Hematopoietic multipotent progenitor cell treated with erythropoietin and hydrocortisone succinate and interleukin-3 and kit ligand, for 6 days (in vitro differentiated cells): ENCODE measurements at regions not wholly inside any gene's neighbourhood (a gene's known extent, or its start where the extent isn't known, plus 50 kb on each side); places are given as distances from the start of the nearest gene placed in this dataset.
A peak's percentile ranks its signal among the peaks of the same experiment; 100 is the strongest.
"Not testable (repeated sequence)": the region's sequence is repeated elsewhere in the genome, so short reads cannot be mapped to it uniquely, and the experiment has no call there.

ENCODE experiments used
- DNase-seq: peaks from one replicate; pipeline ENCODE4 v3.0.0-alpha.2; 2015

DNA sequence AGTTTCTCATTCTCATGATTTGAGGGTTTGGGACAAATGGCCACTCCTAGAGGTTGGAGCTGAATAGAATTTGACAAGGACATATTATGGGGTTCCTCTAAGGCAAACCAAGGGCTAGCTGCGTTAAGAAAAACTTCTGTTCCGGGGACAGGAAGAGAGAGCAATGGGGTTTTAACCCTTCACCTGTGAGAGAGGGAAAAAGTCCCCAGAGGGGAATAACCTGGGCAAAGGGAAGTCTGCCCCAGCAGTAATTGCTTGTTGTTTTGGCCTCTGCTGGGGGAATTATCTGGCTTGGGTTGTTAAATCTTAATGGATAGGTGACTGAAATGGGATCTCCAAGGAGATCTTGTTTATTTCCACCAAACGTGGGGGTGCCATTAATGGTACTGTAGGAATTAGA, 110.1 kb upstream of the MOCS2 start:
- DNase-seq, result no peak

DNA sequence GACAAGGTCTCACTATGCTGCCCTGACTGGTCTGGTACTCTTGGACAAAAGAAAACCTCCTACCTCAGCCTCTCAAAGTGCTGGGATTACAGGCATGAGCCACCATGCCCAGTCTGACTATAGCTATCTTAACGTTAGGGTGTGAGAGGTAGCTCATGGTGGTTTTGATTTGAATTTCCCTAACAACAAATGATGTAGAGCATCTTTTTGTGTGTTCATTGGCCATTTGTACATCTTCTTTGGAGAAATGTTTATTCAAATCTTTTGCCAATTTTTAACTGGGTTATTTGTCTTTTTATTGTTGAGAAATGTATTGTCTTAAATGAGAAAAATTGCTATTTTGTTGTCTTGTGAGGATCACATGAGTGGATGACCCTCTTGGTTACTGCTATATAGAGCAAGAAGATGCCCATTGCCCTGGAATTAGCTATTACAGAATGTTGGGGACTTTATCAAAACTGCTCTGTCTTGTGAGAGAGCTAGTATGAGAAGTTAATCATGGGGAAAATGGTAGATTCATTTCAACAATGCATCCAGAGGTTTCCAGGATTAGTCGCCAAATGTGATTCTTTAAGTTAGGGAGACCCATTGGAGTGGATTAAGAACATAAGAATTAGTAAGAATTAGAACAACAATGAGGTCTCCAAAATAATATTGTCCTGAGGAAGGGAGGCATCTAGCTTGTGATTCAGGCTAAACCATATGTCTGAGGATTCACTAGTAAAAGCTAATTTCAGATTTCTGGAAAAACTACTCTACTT, 124.3 kb upstream of the MOCS2 start:
- DNase-seq, result no peak

DNA sequence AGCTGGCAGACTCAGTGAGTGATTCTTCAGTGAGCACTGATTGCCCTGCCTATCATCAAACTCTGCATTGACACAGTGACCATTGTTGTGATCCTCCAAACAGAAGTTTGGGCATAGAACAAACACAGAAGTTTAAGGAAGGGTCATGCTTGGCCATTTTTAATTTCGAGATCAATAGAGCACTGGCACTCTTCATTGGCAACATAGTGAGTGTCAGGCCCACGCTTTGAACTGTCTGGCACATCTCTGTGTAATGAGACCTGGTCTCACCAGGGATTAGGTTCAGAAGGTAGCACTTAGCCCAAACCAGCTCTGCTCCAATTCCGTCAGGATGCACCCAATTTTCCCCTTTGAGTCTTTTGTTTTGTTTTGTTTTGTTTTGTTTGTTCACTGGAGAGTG, 127.1 kb upstream of the MOCS2 start:
- no peak for DNase-seq

DNA sequence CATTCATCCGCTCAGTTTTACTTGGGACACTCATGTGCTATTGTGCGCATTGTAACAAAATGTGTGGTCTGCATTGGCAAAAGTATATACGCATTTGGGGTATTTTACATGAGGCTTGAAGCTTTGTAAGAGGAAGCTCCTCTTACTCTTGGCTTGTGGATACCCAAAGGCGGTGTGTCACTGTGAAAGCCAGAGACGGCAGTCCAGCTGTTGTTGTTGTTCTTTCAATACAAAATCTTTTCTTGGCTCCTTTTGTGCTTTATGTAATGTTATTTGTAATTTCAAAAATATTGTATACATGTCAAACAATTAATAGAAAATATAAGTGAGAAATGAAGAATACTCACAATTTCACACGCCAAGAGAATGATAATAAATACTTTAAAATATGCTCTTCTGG, 128.3 kb upstream of the MOCS2 start:
- DNase-seq, result no peak

DNA sequence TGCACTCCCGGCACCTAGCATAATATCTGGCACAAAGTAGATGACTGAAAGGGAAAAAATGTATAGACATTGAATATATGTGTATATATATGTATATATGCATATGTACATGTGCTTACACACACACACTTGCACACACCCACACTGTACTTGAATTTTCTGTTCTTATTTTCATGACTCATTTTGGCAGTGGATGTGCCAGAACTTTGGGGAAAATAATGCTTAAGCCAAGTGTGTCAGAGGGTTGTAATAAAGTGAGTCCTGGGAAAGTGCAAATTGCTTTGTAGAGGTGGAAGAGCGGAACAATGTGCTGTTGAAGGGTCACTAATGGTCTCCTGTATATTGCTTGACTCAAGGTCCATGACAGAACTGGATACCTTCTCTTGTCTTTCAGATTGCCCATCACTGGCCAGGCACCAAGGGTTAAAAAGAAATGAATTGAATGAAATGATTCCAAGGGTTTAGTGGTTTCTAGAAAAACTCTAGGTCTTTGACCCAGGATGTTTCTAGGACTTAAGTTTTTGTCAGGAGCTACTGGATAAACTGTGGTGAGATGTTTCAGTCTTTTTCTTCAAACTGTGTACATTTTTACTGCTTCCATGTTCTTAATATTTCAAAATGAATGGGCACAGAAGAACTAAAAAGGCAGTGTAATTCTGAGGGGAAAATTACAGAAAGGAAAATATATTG, 129.9 kb upstream of the MOCS2 start:
- DNase-seq, result no peak

DNA sequence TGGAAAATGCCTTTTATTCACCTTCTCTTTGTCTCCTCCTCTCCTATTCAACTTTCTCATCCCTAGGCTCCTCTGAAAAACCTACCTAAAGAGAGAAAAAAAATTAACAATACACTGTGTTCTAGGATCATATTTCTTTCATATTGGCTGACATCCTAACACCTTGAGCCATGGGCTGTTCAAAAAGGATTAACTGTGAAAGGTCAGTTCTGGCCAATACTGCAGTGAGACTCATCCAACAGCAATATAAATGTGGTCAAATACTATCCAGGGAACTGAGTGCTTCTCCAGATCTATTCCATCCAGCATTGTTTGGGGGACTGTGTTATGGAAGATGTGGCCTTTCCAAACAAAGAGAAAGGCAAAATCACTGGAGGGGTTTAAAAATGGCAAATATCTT, 131.1 kb upstream of the MOCS2 start:
- no peak for DNase-seq

DNA sequence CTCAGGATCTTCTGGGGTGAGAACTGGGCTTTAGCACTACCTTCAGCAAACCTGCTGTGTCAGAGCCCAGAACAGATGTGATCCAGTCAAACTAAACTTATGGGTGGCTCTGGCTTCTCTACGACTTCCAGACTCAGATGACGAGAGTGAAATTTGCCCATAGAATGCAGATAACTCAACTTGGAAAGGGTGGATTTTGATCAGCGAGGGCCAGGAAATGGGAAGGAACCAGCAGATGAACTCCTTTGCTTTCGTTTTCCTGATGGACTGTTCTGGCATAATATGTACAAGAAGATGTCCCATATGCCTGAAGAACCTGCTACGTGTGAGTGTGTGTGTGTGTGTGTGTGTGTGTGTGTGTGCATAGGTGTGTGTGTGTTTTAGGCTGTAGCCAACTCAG, 132.0 kb upstream of the MOCS2 start:
- no peak for DNase-seq

DNA sequence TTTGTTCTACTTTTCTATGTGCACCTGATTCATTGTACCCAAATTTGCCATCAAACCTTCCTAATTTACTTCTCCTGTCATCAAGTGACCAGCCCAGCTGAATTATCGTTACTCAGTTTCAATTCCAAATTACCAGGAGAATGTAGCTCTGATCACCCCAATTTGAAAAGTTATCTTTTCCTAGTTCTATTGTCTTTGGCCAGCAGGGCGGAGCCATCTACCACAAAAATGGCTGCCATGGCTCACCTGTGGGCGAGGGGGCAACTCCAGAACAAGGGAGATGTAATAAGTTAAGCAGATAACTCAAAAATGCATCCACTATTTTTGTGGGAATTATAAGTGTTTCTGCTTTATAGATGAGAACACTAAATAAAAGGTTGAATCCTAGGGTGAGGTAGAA, 133.8 kb upstream of the MOCS2 start:
- no peak for DNase-seq

DNA sequence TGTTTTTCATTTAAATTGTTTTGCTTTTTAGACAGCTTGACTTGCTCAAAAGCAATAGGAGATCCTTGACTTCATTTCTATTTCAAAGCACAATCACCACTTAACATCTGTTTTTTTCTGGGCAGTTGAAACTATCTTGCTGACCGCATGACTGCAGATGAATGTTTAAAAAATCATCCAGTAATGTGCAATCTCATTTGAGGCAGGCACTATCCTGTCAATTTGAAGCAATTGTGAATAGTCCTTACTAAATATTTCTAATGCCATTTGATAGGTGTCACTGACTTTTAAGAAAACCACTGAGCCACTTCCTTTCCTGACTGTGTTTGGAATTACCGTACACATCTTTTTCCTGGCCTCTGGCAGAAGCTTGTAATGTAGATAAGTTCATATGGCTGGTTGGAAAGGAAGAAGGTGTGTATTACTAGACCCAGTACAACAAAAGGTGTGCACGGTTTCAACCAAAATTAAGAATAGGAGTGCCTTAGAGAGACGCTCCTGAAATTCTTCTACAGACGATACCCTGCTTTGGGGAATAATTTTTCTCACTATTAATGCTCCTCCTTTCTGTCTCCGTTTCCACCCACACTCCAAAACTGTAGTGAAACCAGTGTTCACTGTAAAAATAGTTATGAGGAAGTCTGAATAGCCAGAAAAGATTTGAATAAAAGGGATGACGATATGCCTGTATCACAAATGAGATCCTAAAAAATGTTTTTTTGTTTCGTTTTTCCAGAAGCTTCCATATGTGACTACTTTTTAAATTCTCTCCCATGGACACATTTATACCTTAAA, 136.7 kb upstream of the MOCS2 start:
- peak; percentile 89 for DNase-seq

DNA sequence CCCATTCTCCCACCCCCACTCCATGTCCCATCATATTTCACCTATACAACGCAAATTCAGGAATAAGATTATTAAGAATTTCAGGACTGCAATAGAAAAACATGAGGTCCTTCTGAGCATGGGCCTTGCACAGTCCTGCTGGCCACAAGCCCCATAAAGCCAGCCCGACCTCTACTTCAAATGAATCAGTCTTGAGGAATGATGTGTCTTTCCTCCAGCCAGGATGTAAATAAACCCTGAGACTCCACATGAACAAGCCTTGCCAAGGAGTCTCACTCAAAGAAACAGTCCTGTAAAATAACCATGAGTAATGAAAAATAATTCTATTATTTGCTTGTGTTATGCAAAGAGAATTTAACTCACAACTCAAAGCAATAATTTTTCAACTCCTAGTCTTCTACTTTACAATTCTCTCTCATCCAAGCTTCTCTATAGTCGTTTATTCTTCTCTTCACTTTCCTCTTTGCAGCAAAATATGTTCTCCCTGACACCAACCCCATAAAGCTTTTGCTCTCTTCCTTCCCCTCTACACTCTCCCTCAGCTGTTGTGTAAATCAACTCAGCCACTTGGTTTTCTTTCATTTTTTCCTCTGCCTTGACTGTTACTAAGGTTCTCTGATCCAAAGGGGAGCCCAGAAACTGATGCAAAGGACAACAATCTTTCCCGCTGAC, 140.1 kb upstream of the MOCS2 start:
- DNase-seq, result no peak

DNA sequence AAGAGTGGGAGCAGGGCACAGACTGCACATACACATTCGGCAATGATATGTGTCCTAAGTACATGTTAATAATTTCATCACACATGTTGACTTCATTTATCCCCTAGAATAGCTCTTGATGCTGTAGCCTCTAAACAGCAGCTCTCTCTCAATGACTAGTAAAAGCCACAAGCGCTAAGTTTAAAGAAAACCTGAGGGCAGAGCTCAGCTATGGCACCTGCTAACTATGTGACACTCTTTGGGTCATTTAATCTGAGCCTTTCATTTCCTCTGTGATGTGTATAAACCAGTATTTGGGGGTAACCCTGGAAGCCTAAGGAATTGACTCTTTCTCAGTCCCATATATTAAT, 140.6 kb upstream of the MOCS2 start:
- DNase-seq, result no peak

DNA sequence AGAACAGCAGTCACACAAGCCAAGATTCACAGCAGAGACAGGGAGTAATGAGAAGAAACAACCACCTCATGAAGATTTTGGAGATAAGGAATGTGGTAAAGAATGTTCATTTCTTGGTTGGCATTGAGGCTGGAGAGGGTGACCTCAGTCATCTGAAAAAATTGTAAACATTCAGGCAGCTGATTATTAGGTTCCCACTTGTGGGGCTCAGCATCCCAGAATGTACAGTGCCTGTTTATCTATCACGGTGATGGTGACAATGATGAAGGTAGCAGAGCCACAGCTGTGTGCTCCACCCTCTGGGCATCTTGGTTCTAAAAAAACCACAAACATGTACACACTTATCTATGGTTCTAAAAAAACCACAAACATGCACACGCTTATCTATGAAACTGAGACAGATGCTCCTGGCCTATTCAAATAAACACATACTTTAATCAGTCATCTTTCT, 143.9 kb upstream of the MOCS2 start:
- peak; percentile 93 for DNase-seq

DNA sequence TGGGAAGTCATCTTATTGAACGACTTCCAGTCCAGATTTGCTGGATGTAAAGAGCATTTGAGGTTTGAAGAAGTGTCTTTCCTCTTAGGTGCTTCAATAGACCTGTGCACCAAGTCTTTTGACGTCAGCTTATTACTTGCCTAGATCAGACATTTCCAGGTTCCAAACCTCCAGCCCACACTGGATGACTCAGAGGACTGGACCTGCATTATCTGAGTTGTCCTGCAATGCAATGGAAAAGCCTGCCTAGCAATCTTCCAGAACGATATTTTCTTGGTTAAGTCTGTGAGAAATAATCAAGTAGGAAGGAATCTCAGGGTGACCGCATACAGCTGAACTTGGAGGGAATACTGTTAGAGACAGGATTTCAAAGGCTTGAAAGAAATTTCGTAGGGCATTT, 147.2 kb upstream of the MOCS2 start:
- no peak for DNase-seq

DNA sequence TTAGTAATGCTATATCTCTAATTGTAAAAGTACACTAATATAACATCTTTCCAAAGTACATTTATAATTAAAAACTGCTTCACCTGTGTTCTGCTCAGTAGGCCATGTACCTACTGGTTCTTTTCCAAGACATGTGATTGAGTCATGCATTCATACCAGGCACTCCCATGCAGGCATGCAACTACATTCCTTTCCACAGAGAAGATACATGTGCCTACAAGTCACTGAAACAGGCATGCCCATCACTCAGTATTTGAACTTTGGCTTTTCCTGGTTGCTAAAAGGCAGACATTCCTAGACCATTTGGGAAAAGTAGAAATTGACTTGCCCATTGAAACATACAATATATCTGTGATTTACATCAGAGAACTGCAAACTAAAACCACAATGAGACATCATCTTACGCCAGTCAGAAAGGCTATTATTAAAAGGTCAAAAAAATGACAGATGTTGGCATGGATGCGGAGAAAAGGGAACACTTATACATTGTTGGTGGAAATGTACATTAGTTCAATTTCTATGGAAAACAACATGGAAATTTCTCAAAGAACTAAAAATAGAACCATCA, 148.3 kb upstream of the MOCS2 start:
- no peak for DNase-seq

DNA sequence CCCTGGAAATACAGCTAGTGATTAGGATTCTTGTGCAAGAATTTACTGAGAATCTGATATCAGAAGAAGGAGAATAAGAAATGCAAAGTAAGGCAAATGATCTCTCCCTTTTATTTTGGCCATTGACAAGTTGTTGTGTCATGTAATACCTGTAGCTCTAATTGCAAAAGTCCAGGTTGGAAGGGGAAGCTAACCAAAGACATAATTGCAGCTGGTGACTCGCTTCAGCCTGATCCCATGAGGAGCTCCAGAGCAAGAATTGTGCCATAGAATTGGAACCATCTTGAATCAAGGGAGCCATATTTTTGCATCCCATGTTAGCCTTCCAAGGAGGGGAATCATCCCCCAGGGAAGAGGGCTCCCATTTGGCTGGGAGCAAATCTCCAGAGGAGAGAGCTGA, 149.6 kb upstream of the MOCS2 start:
- no peak for DNase-seq

DNA sequence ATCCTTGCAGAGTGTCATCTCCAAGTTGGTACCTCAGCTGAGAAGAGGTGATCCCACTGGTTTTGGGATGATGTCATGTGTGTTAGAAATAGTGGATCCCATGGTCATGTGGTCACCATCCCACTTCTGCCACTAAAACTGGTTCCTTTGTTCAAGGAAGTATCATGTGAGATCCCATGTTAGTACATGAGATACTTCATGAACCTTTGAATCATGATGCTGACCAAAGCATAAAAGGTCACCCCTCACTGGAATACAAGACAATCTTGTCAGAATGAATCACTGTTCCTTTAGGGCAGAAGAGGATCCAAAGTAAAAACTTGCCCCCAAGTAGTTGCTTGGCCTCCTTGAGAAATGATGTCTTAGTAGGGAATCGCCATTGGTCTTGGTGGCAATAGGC, 150.9 kb upstream of the MOCS2 start:
- DNase-seq, result no peak

DNA sequence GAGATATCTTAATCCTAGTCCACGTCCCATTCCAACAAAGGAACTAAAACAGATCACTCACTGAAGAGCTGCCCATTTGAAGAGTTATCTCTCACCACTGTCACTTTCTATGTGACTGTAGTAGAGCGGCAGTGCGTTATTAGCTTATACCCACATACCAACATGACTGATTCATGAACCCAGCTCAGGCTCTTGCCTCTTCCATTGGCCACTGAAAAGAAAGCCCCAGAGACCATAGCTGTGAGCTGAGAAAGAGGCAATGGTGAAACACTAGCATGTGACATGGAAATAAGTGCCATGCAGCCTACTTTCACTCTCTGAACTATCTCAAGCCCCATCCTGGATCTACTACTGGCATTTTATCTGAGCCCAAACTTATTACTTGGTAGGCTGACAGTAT, 151.7 kb upstream of the MOCS2 start:
- DNase-seq, result no peak

DNA sequence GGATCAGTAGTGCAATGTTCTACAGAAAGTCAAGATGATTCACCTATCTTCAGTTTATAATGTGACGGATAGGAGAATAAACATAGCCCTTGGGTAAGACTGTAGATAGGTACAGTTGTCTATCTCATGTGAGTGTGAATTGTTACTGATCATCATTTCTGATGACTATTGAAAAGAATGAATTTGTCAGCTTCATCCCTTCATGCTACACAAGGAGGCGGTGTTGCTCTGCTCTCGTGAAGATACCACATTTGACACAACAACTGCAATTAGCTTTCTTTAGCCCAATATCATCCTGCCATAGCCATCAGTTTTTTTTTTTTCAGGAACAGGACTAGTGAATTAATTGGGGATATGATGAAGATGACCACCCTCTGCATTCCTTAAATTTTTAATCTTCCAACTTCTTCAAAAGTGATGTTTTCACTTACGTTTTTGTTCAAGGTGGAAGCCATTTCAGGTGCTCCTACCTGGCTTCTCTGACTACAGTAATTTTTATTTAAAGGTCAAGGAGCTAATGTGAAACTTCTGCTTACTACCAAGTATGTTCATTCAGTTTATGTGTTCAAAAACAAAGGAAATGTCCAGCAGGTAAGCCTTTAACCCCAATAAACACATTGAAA, 152.9 kb upstream of the MOCS2 start:
- peak; percentile 51 for DNase-seq

DNA sequence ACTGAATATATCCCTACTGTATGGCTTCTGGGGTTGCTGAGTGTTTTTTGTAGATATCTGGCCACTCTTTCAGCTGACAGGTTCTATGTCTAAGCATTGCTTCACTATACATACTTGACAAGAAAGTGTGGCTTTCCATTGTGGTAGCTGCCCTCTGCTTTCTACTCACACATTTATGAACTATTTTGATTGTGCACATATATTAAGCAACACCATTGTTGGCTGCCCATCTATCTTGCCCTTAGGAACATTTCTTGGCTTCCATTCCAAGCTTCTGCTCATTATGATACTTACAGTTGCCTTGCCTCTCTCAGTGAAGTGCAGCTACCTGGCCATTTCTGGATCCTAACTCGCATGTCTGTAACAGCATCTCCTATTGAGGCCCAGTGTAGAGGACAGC, 153.6 kb upstream of the MOCS2 start:
- DNase-seq, result no peak

DNA sequence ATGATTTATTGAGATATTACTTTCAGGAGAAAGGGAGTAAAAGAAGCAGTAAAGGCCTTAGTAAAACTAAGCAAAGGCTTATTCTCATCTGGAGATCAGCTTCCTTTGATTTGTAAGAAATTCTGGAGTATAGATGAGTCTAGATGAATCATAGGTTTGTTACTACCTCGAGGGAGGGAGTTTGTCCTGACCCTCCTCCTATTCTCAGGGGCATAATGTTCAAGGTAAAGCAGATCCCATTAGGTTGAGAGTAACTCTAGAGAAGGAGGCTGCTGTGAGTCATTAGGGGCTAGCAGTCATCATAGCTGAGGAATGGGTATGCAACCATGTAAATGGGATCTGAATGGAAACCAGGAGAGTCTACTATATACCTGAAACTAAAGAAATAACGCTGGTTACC, 155.5 kb upstream of the MOCS2 start:
- DNase-seq, result no peak

DNA sequence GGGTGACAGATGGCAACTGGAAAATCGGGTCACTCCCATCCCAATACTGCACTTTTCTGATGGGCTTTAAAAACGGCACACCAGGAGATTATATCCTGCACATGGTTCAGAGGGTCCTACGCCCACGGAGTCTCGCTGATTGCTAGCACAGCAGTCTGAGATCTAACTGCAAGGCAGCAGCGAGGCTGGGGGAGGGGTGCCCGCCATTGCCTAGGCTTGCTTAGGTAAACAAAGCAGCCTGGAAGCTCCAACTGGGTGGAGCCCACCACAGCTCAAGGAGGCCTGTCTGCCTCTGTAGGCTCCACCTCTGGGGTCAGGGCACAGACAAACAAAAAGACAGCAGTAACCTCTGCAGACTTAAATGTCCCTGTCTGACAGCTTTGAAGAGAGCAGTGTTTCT, 158.7 kb upstream of the MOCS2 start:
- DNase-seq, result not testable (repeated sequence)

DNA sequence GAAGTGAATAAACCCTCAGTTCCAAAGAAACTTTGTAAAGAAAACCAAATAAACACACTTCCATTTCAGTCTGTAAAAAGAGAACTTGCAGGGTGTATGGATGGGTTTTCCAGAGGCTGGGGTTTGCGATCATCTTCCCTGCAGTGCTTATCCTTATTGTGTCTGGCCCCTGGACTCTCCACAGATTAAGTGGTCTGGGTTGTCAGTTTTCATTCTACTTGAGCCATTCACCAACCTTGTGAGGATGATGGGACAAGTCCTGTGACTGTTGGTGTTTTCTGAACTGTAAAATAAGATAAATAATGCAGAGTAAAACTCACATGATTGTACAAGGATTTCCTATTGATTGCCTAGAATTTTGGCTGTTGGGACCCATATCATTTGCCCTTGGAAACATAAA, 166.1 kb upstream of the MOCS2 start:
- DNase-seq, result no peak

DNA sequence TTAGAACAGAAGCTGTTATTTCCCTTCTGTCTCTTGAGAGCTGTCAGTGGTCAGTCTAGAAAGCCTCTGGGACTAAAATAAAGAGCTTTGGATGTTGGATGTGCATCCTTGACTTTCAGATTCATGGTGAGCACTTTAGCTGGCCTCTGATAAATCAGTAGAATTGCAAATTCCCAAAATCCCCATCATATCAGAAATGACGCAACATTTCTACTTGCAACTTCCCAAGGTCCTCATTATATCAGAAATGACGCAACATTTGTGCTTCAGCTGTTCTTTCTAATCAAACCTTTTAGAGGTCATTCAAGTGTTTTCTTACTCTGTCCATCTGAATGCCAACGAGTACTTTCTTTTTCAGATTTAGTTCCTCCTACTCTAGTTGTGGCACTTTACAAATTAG, 167.3 kb upstream of the MOCS2 start:
- no peak for DNase-seq
